ENCODE measurements at regions not wholly inside any gene's neighbourhood (a gene's known extent, or its start where the extent isn't known, plus 50 kb on each side); places are given as distances from the start of the nearest gene placed in this dataset.

DNA sequence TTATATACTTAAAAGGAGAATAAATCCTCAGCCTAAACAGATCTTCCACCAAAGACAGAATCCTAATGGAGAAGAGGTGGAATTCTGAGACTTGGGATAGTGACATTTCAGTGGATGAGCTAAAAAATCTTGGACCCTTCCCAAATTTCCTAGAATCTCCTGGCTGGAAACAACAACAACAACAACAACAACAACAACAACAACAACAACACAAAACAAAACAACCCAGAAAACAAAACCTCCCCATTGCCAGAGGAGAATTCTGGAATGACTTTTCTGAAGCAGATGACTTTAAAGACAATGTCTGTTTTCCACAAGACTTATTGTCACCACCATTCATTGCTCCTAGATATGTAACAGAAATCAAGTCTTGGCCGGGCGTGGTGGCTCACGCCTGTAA, 322.1 kb downstream of the ARL4A start:
- Mint-ChIP-seq H3K4me1 (peaks cover 14% of the 10 kb centered on the region), H3K27me3 (ENCODE audit: low read depth) (no peaks in the 10 kb centered on the region), H3K9me3 (peaks cover 23% of the 10 kb centered on the region), H3K4me3 (no peak overlapping the region), H3K27ac (ENCODE audit: unreplicated experiment) (no peak overlapping the region), H3K36me3 (ENCODE audit: low read depth) (peaks cover 41% of the 10 kb centered on the region)
- DNase-seq (ENCODE audit: low read depth, low spot score), result no peak
- TF ChIP-seq, protein P1, sequence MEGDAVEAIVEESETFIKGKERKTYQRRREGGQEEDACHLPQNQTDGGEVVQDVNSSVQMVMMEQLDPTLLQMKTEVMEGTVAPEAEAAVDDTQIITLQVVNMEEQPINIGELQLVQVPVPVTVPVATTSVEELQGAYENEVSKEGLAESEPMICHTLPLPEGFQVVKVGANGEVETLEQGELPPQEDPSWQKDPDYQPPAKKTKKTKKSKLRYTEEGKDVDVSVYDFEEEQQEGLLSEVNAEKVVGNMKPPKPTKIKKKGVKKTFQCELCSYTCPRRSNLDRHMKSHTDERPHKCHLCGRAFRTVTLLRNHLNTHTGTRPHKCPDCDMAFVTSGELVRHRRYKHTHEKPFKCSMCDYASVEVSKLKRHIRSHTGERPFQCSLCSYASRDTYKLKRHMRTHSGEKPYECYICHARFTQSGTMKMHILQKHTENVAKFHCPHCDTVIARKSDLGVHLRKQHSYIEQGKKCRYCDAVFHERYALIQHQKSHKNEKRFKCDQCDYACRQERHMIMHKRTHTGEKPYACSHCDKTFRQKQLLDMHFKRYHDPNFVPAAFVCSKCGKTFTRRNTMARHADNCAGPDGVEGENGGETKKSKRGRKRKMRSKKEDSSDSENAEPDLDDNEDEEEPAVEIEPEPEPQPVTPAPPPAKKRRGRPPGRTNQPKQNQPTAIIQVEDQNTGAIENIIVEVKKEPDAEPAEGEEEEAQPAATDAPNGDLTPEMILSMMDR (conservative IDR thresholded peaks at IDR 0.05), result no peak

DNA sequence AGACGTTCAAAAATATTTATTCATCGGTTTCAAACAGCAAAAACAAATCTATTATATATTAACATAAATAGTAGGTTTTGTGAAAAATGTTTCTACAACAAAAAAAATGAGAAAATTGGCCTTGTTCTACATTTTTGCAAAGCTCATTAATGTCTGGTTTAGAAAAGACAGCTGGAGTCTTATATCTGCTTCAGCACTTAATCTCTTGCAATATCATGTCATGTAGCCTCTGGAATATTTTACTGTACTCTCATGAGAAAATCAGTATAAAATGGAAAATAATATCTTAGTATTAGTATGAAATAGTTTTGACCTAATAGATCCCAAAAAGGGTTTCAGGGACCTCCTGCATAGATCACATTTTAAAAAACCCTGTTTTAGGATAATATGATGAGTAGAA, 326.6 kb downstream of the ARL4A start:
- peaks cover 55% of the 10 kb centered on the region for H3K4me1 Mint-ChIP-seq
- TF ChIP-seq, protein P1 (conservative IDR thresholded peaks at IDR 0.05), result no peak

GRCh38 chr7:13016036-13016581, 328.7 kb downstream of the ARL4A start:
- H3K36me3 Mint-ChIP-seq (ENCODE audit: low read depth), result peaks cover 2% of the 10 kb centered on the region
- TF ChIP-seq, protein P1 (conservative IDR thresholded peaks at IDR 0.05), result no peak
- peak overlapping the region; percentile 93 for H3K27ac Mint-ChIP-seq (ENCODE audit: unreplicated experiment)
- H3K27me3 Mint-ChIP-seq (ENCODE audit: low read depth), result no peaks in the 10 kb centered on the region
- peaks cover 2% of the 10 kb centered on the region for H3K9me3 Mint-ChIP-seq
- H3K4me1 Mint-ChIP-seq, result peaks cover 69% of the 10 kb centered on the region
- DNase-seq (ENCODE audit: low read depth, low spot score), result no peak
- H3K4me3 Mint-ChIP-seq, result peak overlapping the region; percentile 78

More for the DNA sequence above, 326.6 kb downstream of the ARL4A start:
- no peak overlapping the region for H3K27ac Mint-ChIP-seq (ENCODE audit: unreplicated experiment)
- no peaks in the 10 kb centered on the region for H3K27me3 Mint-ChIP-seq (ENCODE audit: low read depth)
- DNase-seq (ENCODE audit: low read depth, low spot score), result no peak
- no peak overlapping the region for H3K4me3 Mint-ChIP-seq
- H3K9me3 Mint-ChIP-seq, result peaks cover 11% of the 10 kb centered on the region
- peaks cover 15% of the 10 kb centered on the region for H3K36me3 Mint-ChIP-seq (ENCODE audit: low read depth)

DNA sequence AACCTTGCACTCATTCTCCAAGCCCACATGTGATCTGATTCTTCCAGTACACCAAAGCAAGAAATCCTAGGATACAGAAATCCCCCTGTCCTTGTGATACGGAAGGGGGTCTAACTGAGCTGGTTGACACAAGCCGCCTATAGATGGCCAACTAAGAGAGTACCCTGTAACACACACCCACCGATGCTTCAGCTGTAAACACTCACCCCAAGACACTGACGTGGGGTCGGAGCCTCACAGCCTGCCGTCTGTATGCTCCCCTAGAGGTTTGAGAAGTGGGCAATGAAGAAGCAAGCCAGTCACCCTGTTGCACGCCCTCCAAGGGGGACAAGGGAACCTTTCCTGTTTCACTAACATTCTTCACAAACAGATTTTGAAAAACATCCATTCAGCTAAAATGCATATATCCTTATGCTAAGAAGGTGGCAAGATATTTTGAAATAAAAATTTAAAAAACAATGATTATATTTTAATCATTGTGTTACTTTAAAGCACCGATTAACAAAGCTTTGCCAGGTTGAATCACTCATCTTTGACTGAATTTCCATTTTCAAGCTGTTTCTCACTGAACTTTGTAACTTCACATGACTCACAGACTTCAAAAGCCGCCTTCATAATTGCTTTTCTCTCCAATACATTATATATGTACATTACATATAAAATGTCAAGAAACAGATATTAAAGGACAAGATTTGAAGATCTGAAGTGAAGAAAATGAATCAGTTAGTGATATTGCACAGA, 329.3 kb downstream of the ARL4A start:
- H3K27me3 Mint-ChIP-seq (ENCODE audit: low read depth), result no peaks in the 10 kb centered on the region
- H3K27ac Mint-ChIP-seq (ENCODE audit: unreplicated experiment), result peak overlapping the region; percentile 98
- peaks cover 76% of the 10 kb centered on the region for H3K4me1 Mint-ChIP-seq
- no peaks in the 10 kb centered on the region for H3K9me3 Mint-ChIP-seq
- no peak for DNase-seq (ENCODE audit: low read depth, low spot score)
- H3K36me3 Mint-ChIP-seq (ENCODE audit: low read depth), result no peaks in the 10 kb centered on the region
- TF ChIP-seq, protein P1 (conservative IDR thresholded peaks at IDR 0.05), result no peak
- H3K4me3 Mint-ChIP-seq, result peak overlapping the region; percentile 81

DNA sequence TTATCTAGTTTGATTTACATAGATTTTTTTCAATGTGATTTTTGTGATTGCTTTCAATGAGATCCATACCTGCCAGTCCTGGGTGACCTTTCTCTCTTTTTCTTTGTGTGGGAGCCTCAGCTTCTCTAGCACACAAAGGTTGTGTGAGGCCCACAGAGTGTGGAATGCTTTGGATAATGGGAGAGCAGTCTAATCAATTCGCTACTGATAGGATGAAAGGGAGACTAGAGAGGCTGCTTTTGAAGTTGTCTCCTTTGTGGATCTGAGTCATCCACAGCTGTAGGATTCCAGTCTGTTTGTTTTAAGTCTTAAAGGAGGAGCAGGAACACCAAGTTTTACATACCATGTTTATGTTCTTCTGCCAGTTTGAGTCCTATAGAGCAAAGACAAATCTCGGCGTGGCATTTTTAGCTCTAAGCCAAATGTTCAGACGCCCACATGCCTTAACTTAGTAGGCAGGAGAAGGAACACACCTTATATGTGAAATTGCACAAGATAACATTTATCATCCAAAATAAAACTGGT, 330.0 kb downstream of the ARL4A start:
- no peaks in the 10 kb centered on the region for H3K36me3 Mint-ChIP-seq (ENCODE audit: low read depth)
- DNase-seq (ENCODE audit: low read depth, low spot score), result no peak
- H3K27ac Mint-ChIP-seq (ENCODE audit: unreplicated experiment), result peak overlapping the region; percentile 98
- no peaks in the 10 kb centered on the region for H3K9me3 Mint-ChIP-seq
- peaks cover 82% of the 10 kb centered on the region for H3K4me1 Mint-ChIP-seq
- H3K27me3 Mint-ChIP-seq (ENCODE audit: low read depth), result no peaks in the 10 kb centered on the region
- TF ChIP-seq, protein P1 (conservative IDR thresholded peaks at IDR 0.05), result no peak
- H3K4me3 Mint-ChIP-seq, result peak overlapping the region; percentile 81
